ENCODE measurements at regions not wholly inside any gene's neighbourhood (a gene's known extent, or its start where the extent isn't known, plus 50 kb on each side); places are given as distances from the start of the nearest gene placed in this dataset.

DNA sequence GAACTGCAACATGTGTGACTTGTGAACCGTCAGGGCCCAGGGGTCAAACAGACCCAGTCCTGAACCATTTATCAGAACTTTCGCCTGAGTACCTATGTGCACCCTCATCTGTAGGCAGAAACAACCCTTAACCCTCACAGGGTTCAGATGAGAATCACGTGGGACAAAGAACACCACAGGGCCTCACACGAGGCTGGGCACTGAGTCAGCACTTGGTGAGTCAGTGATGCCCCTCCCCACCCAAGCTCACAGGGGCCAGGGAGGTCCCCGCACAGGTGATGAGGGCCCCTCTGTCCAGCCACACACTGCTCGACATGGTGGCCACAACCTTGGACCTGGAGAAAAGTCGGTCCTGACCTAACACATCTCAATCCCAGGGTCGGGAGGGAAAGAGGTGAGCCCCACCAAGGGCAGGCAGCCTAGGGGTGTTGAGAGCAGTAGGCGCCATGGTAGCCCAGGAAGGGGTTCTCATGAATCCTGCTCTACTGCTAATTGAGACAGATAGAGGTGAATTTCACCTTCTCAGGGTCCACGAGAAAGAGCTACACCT, 176.4 kb downstream of the SHANK2 start:
- no peaks in the 10 kb centered on the region for H3K36me3 ChIP-seq
- H3K27me3 ChIP-seq, result no peaks in the 10 kb centered on the region
- H3K4me3 ChIP-seq, result no peak overlapping the region
- TF ChIP-seq, protein P1, sequence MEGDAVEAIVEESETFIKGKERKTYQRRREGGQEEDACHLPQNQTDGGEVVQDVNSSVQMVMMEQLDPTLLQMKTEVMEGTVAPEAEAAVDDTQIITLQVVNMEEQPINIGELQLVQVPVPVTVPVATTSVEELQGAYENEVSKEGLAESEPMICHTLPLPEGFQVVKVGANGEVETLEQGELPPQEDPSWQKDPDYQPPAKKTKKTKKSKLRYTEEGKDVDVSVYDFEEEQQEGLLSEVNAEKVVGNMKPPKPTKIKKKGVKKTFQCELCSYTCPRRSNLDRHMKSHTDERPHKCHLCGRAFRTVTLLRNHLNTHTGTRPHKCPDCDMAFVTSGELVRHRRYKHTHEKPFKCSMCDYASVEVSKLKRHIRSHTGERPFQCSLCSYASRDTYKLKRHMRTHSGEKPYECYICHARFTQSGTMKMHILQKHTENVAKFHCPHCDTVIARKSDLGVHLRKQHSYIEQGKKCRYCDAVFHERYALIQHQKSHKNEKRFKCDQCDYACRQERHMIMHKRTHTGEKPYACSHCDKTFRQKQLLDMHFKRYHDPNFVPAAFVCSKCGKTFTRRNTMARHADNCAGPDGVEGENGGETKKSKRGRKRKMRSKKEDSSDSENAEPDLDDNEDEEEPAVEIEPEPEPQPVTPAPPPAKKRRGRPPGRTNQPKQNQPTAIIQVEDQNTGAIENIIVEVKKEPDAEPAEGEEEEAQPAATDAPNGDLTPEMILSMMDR (IDR thresholded peaks at IDR 0.05), result no peak
- no peaks in the 10 kb centered on the region for H3K4me1 ChIP-seq
- intact Hi-C loops (cut with DNase I), result no loop called here
- H3K27ac ChIP-seq, result no peak overlapping the region
- DNase-seq (ENCODE audit: low spot score in 2 of 2), result no peak
- H3K9me3 ChIP-seq, result no peaks in the 10 kb centered on the region

DNA sequence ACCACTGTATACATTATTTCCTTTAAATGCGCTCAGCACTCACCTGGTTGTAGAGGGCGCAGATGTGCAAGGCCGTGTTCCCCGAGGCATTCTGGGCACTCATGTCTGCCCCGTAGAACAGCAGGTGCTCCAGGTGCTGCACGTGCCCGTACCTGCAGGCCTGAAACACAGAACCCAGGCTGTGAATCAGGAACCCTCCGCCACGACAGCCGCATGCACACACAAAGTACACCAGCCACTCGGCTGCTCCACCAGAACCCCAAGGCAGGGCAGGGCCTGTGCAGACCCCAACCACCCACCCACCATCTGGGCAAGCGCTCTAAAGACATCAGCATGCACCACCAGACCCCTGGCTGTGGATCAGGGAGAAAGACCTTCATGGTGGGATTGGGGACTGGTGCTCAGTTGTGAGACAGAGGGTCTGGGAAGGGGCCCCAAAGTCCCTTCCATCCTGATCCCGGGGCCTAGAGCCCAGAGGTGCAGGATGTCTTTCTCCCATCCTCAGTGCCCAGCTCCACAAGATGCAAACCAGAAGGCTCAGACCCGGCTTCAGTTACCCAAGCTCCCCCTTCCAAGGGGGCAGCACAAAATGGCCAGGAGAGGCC, 177.2 kb downstream of the SHANK2 start:
- Histone ChIP-seq H3K27me3 (no peaks in the 10 kb centered on the region), H3K4me3 (no peak overlapping the region), H3K9me3 (no peaks in the 10 kb centered on the region), H3K27ac (no peak overlapping the region), H3K36me3 (no peaks in the 10 kb centered on the region), H3K4me1 (no peaks in the 10 kb centered on the region)
- no peak for DNase-seq (ENCODE audit: low spot score in 2 of 2)
- TF ChIP-seq, protein P1 (IDR thresholded peaks at IDR 0.05), result no peak
- intact Hi-C loops (cut with DNase I), result no loop called here

DNA sequence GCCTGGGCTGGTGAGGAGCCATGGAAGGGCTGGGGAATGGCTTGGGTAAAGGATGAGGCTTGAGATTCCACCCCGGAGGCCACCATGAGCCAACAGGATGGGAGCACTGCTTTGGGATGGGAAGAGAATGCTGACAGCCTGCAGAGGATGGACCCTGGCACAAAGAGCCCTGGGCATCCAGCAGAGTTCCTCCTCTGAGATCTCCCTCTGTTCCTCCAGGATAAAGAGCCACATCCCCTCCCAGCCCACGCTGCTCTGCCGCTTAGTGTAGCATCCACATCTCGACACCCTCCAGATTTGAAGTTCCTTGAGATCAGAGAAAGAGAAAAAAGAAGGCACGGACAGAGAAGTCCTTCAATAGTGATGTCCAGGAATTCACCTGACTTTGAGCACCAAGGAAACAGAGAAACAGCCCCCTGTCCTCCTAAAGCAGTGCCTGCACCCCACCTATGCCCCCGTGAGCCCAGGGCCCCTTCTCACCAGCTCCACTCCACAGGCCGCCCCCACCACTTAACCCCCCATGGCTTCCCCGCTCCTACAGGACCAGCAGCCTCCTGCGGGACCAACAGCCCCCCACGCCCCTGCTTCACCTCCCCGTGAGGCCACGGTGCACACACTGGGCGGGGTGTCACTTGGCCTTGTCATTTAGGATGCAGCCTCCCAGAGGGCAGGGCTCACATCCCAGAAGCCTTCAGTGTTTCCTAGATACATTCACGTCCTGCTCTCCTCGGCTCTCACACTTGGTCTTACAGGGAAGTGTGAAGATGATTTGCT, 180.5 kb downstream of the SHANK2 start:
- TF ChIP-seq, protein P1 (IDR thresholded peaks at IDR 0.05), result no peak
- Histone ChIP-seq H3K4me3 (no peak overlapping the region), H3K27ac (no peak overlapping the region), H3K27me3 (no peaks in the 10 kb centered on the region), H3K36me3 (no peaks in the 10 kb centered on the region), H3K9me3 (no peaks in the 10 kb centered on the region), H3K4me1 (no peaks in the 10 kb centered on the region)
- intact Hi-C loops (cut with DNase I), result no loop called here
- no peak for DNase-seq (ENCODE audit: low spot score in 2 of 2)

DNA sequence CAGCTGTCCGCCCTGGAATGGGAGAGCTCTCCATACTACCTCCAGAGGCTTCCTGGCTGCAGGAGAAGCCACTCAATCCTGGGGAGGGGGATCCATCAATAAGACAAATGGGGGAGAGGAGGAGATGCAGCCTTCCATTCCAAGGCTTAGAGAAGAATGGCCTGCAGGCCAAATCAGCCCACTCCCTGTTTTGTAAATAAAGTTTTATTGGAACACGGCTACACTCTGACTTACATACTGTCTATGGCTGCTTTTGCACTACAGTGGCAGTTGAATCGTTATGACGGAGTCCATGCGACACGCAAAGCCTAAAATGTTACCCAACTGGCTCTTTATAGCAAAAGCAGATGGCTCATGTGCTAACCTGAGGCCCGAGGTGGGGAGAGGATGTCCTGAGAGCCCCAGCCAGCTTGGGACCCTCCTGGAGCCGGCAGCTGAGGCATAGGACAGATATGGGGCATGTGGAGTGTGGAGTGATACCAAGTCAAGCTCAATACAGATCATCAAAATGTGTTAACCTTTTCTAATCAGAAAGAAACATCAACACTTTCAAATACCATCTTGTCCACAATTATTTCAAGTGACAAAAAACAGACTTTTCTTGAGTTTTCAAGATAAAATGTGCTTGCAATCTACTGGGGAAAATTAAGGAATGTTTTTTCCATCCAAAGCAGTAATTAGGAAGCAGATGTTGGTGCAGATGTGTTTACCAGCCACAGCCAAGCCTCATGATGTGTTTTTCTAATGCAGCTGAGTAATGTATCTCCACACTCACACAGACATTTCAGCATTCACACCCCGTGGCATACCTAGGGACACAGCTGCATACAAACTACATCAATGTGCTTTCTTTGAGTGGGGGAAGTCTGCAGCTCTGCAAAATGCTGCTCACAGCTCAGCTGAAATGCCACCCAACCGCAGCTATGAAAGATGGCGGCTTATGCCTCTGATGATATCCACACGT, 181.6 kb downstream of the SHANK2 start:
- no peaks in the 10 kb centered on the region for H3K9me3 ChIP-seq
- no peak for DNase-seq (ENCODE audit: low spot score in 2 of 2)

DNA sequence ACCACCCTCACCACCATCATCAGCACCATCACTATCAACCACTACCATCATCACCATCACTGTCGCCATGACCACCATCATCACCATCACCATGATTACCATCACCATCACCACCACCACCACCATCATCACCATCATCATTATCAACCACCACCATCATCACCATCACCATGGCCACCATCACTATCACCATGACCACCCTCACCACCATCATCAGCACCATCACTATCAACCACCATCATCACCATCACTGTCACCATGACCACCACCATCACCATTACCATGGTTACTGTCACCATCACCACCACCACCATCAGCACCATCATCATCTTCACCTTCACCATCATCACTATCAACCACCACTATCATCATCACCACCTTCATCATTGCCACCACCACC, 183.4 kb downstream of the SHANK2 start:
- no peaks in the 10 kb centered on the region for H3K9me3 ChIP-seq
- intact Hi-C loops (cut with DNase I), result no loop called here
- no peak overlapping the region for H3K27ac ChIP-seq
- DNase-seq (ENCODE audit: low spot score in 2 of 2), result no peak
- H3K4me1 ChIP-seq, result no peaks in the 10 kb centered on the region
- H3K4me3 ChIP-seq, result no peak overlapping the region
- H3K27me3 ChIP-seq, result no peaks in the 10 kb centered on the region
- H3K36me3 ChIP-seq, result no peaks in the 10 kb centered on the region
- TF ChIP-seq, protein P1 (IDR thresholded peaks at IDR 0.05), result no peak

More for the DNA sequence above, 181.6 kb downstream of the SHANK2 start:
- H3K4me1 ChIP-seq, result no peaks in the 10 kb centered on the region
- H3K36me3 ChIP-seq, result no peaks in the 10 kb centered on the region
- TF ChIP-seq, protein P1 (IDR thresholded peaks at IDR 0.05), result no peak
- intact Hi-C loops (cut with DNase I), result no loop called here
- no peak overlapping the region for H3K4me3 ChIP-seq
- H3K27me3 ChIP-seq, result no peaks in the 10 kb centered on the region
- H3K27ac ChIP-seq, result no peak overlapping the region
